GM21447 (cell line): ENCODE measurements at regions not wholly inside any gene's neighbourhood (a gene's known extent, or its start where the extent isn't known, plus 50 kb on each side); places are given as distances from the start of the nearest gene placed in this dataset.

Experiments
- ATAC-seq: cut with Tn5 transposase; IDR thresholded peaks from one replicate; pipeline ENCODE4 v1.9.1; 2021; ENCODE audit not compliant: unreplicated experiment

DNA sequence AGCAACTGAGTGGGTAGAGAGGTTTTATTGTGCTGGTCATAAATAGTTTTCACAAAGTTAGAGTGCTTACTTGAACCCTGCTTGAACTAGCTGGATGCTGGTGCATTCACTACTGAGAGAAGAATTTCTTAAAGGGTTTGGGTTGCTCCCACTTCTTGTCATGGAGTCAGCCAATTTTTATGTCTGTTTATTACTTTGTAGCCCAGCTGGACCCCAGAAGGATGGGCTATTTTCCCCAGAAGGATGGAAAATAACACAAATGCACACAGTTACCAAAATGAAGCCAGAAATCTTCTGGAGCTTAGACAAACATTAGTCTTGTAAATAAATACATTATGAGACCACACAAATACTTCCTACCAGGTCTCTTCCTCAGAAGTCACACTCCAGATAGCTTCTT lies 480.8 kb upstream of the TNC start:
- no peak for ATAC-seq

DNA sequence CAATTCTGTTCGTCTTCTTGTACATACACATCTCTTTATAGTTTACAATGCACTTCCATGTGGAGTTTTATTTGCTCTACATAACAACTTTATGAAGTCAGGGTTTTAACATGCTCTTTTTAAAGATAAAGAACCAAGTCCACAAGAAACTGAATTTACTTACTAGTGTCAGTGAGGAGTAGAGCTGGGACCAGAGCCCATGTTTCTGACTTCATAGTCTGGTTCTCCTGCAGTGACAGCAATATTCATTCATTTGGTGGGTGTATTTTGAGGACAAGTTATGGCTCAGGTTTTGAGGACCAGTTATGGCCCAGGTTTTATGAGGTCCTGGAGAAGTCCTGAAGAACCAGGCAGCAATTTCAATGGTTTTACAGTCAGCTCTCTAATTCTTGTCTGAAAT lies 481.9 kb upstream of the TNC start:
- no peak for ATAC-seq

DNA sequence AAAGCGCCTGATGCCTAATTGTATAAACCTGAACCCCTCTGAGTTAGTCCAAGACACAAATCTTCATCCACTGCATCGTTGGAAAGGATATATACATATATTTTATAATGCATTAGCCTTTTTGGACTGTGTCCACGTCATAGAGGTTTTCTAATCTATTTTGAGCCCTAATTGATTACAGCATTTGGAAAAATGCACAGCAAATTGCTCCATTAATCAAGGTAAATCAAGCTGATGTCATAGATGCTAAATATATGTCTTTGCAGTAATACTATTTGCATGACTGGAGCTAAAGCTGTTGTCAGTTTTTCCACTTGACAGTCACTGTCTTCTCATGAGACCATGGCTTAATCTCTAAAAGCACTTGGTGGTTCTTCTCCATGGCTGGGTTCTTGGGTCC lies 483.5 kb upstream of the TNC start:
- ATAC-seq, result no peak

- no peak for ATAC-seq
These were observed 487.0 kb upstream of the TNC start for GRCh38 chr9:115604831-115605483.

GRCh38 chr9:115606838-115607237 lies 488.9 kb upstream of the TNC start:
- no peak for ATAC-seq

DNA sequence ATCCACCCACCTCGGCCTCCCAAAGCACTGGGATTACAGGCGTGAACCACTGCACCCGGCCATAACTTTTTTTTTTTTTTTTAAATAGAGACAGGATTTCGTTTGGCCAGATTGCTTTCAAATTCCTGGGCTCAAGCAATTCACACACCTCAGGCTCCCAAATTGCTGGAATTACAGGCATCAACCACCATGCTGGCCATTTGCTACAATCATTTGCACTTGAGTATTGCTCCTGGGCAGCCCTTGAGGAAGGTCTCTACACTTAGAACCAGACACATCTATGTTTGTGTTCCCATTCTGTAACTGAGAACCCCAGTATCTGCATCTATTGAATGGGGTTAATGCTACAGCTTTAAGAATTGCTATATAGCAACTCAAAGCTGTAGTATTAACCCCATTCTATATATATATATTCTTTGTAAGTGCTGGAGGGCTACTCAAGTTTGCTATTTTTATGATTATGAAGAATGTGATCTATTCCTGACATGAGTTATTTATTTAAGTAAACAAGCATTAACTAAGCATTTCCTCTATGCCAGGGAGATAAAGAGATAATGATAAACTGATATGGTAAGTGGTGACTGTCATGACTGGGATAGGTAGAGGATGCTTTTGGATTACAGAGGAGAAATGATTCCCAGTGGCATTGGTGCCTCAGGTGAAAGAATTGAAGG lies 496.5 kb upstream of the TNC start:
- no peak for ATAC-seq

DNA sequence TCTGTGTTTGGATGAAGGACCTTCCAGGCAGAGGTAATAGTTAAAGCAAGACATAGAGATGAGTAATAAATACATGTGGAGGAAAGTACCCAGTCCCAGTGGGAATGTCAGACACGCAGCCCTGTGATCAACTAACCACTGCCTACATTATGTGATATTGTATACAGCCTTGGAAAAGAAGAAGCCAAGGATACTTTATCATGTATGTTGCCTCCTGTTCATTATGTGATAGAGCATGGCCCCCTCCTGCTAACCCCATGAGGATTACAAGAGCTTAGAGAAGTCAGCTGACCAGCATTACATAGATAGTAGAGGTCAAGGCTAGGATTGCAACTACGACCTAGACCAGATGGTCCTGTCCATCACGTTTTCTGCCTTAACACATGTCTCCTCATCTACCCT lies 497.0 kb upstream of the TNC start:
- ATAC-seq, result no peak

- no peak for ATAC-seq
These were observed 498.1 kb upstream of the TNC start for GRCh38 chr9:115615821-115616665.

DNA sequence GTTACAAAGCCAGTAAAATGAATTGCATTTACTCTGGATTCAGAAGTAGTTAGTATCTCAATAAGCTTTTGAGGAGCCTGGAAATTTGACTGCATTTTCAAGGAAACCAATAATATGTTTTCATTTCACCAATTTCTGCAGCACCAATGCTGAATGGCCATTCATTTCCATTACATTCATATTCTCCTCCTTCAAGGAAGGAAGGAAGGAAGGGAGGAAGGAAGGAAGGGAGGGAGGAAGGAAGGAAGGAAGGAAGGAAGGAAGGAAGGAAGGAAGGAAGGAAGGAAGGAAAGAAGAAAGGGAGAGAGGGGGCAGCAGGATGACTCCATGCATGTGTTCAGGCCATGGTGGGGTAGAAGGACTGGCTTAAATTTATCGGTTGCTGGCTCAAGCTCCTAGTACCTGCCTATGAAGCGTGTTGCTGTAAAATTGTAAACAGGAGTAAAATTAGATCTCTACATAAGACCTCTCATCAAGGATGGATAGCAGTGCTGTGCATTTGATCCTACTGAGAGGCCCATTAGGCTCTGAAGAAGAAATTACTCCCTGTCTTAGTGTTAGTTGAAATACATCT lies 498.8 kb upstream of the TNC start:
- ATAC-seq, result no peak

DNA sequence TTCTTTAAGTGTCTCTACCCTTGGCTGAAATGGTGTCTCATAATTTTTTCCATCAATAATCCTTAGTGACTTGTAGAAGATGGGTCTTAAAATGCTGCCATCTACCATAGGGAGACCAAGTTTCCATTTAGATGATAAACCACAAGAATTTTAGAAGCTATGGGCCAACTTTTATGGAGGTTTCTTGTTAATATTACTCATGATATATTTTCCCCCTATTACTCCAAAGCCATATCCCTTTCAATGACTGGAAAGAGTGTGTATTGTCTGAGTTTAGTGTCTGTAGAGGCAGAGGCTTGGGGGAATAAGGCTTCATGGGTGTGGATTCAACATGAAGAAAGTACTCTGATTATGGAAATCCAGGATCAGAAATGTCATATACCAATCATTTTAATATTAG lies 507.3 kb upstream of the TNC start:
- no peak for ATAC-seq

DNA sequence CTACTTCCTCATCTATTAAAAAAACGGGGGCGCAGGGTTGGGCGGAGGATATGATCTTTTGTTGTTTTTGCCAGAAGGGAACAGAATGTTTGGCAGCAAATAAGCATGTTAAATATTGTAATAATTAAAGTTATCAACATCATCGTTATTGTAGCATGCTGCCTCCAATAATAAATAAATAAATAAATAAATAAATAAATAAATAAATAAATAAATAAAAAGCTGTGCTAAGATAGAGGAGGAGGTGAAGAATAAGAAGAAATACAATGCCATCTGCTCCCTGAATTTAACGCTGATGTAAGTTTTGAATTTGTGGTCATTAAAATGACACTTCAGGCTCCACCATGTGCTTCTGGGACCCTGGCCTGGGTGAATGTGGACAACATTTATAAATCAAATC lies 508.0 kb upstream of the TNC start:
- no peak for ATAC-seq

DNA sequence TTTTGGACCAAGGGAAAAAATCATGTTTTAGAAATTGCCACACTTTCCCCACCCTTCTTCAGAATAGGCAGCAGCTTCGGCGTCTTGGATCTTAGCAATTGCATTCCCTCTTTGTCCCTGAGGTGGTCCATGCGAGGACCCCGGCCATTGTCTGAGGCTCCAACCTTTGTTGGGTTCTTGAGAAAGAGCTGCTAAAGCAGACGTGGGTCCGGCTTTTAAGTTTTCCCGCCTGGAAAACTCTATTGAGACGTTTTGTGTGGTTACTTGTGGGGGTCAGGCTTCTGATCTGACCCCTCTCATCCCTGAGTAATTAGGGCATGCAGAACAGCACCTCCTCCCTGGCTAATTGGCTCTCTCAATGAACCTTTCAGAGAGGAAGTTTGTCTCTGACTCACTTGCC lies 509.6 kb upstream of the TNC start:
- ATAC-seq, result no peak

- ATAC-seq, result no peak
These were observed 510.5 kb upstream of the TNC start for GRCh38 chr9:115628426-115628825.

- no peak for ATAC-seq
These were observed 512.2 kb upstream of the TNC start for GRCh38 chr9:115629879-115630840.

GRCh38 chr9:115632391-115632790 lies 514.4 kb upstream of the TNC start:
- ATAC-seq, result no peak

- no peak for ATAC-seq
These were observed 515.1 kb upstream of the TNC start for GRCh38 chr9:115633104-115633503.

DNA sequence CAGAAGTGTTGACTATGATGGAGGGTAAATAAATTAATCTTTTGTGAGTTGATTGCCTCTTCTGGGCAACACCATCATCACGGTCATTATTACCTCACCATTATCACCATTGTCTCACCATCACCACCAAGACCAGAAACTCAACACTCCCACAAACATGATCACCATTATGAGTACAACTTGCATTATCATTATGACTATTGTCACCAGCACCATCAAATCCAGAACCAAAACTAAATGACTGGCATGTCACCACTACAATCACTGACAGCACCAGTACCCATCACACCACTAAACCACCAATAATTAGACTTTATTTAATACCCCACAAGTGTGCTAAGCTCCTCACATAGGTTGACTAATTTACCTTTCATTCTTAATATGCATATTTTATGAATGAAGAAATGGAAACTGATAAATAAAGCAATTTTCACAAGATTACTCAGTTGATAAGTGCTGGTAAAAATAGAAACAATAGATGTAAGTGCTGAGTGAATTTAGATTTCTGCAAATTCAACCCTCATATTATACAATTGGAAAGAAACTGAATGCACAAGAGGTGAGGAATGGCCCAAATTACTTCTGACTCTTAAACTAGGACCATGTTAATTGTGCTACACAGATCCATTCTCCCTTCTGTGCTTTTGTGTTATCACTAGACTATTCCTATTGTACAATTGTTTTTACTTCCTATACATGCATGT lies 517.8 kb upstream of the PAPPA start:
- ATAC-seq, result no peak

DNA sequence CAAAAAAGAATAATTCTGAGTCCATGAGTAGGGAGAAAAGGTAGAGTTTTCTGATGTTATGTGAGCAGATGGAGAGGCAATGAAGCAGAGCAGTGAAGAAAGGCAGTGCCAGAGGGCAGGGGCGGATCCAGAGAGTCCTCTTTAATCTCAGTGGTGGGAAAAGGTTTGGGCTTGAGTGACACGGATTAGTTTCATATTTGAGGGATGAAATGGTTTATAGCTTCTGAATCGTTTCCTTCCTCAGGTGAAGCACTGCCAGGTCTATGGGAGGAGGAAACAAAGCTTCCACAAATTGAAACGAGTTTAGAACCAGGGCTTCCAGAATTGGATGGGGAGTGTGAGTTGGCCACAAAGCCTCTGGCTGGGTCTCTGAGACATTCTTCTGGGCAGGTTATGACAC lies 517.0 kb upstream of the PAPPA start:
- ATAC-seq, result no peak

DNA sequence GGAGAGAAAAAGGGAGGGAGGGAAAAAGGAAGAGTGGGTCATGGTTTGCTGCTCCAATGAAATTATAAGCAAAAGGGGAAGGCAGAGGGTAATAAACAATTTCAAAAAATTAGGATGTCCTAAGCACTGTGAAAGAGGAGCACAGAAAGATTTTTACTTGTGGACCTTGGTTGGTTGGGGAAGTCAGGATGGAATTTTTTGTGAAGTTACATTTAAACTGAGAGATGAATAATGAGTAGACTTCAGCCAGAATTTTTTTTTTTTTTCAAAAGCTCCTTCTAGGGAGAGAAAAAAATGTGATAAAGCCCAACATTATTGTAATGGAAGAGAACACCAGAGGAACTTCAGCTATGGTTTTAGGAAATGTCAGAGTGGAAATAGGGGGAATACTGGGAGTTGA lies 515.9 kb upstream of the PAPPA start:
- no peak for ATAC-seq

DNA sequence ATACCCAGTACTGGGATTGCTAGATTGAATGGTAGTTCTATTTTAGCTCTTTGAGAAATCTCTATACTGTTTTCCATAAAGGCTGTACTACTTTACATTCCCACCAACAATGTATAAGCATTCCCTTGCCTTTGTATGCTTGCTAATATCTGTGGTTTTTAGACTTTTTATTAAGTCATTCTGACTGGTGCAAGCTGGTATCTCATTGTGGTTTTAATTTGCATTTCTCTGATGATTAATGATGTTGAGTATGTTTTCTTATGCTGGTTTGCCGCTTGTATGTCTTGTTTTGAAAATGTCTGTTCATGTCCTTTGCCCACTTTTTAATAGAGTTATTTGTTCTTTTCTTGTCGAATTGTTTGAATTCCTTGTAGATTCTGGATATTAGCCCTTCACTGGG lies 512.7 kb upstream of the PAPPA start:
- no peak for ATAC-seq
